Caco-2 (cell line): ENCODE measurements at regions not wholly inside any gene's neighbourhood (a gene's known extent, or its start where the extent isn't known, plus 50 kb on each side); places are given as distances from the start of the nearest gene placed in this dataset.

ENCODE experiments used
- BruUV-seq: library from RNA; stranded (reverse); fragments of 400-500 nt; replicated peaks from 2 replicates; lab custom pipeline; 2021; lab: Mats Ljungman, UMichigan
- CTCF ChIA-PET: fragments of 300-600 bp; sonication (Branson Sonifier 250); formaldehyde crosslinking; loops from one replicate; lab custom pipeline; 2022; ENCODE audit warnings: antibody characterized with exemption; lab: Charles Lee
- POLR2A ChIA-PET: fragments of 300-600 bp; sonication (Branson Sonifier 250); formaldehyde crosslinking; loops from one replicate; lab custom pipeline; 2022; ENCODE audit warnings: antibody characterized with exemption; lab: Charles Lee
- DNase-seq, 2 experiments: peaks; one replicate each; pipeline versions ENCODE4 v3.0.0 to v3.0.0-alpha.2; 2020 to 2022
- H3K27me3 ChIP-seq: replicated peaks from 2 replicates; pipeline ENCODE4 v1.6.0; 2011; ENCODE audit warnings: low read length; ENCODE audit not compliant: control insufficient read depth, insufficient read depth
- H3K36me3 ChIP-seq: 2 replicates; pipeline ENCODE4 v1.5.1; 2011; ENCODE audit warnings: low read length; ENCODE audit not compliant: control insufficient read depth, insufficient read depth
- H3K4me1 ChIP-seq: fragments of 250-450 bp; sonication (Bioruptor Pico); 2 replicates; pipeline ENCODE4 v1.5.1; 2020; ENCODE audit warnings: mild to moderate bottlenecking
- H3K4me3 ChIP-seq: 2 replicates; pipeline ENCODE4 v1.5.1; 2011; ENCODE audit warnings: low read depth, mild to moderate bottlenecking, control low read depth, low read length
- H3K9me3 ChIP-seq: fragments of 250-450 bp; sonication (Bioruptor Pico); 2 replicates; pipeline ENCODE4 v1.5.1; 2020; ENCODE audit warnings: mild to moderate bottlenecking, moderate library complexity
- H3K27ac Mint-ChIP-seq: one replicate; pipeline ENCODE4 v1.8.0; 2022; ENCODE audit warnings: mixed read lengths; ENCODE audit not compliant: unreplicated experiment
- H3K27me3 Mint-ChIP-seq: one replicate; pipeline ENCODE4 v1.8.0; 2022; ENCODE audit warnings: mixed read lengths; ENCODE audit not compliant: insufficient read depth, unreplicated experiment
- H3K36me3 Mint-ChIP-seq: one replicate; pipeline ENCODE4 v1.8.0; 2022; ENCODE audit warnings: mild to moderate bottlenecking, mixed read lengths; ENCODE audit not compliant: insufficient read depth, unreplicated experiment
- H3K4me1 Mint-ChIP-seq: one replicate; pipeline ENCODE4 v1.8.0; 2022; ENCODE audit warnings: low read depth, mixed read lengths; ENCODE audit not compliant: unreplicated experiment
- H3K4me3 Mint-ChIP-seq: one replicate; pipeline ENCODE4 v1.8.0; 2022; ENCODE audit warnings: mild to moderate bottlenecking, moderate library complexity, mixed read lengths; ENCODE audit not compliant: unreplicated experiment
- H3K9me3 Mint-ChIP-seq: one replicate; pipeline ENCODE4 v1.8.0; 2022; ENCODE audit warnings: mixed read lengths; ENCODE audit not compliant: unreplicated experiment
- intact Hi-C: fragments of 100-400 bp; cut with micrococcal nuclease; formaldehyde crosslinking; loops from one replicate; pipeline ENCODE4 v1.10.0; 2022; ENCODE audit not compliant: unreplicated experiment
- TF ChIP-seq, protein P1 (sequence below), 2 experiments: fragments of 200-600 bp in 1 of 2; IDR thresholded peaks; 1 replicate in 1 of 2; 2 replicates in 1 of 2; pipeline versions ENCODE4 v1.5.1 to v1.8.0; 2011 to 2022; ENCODE audit warnings: antibody characterized with exemption in 1 of 2, control low read depth in 1 of 2, inconsistent platforms in 1 of 2, low read depth in 1 of 2, low read length in 1 of 2, mild to moderate bottlenecking in 1 of 2, moderate library complexity in 1 of 2; ENCODE audit not compliant: insufficient read depth in 1 of 2, severe bottlenecking in 1 of 2, unreplicated experiment in 1 of 2

DNA sequence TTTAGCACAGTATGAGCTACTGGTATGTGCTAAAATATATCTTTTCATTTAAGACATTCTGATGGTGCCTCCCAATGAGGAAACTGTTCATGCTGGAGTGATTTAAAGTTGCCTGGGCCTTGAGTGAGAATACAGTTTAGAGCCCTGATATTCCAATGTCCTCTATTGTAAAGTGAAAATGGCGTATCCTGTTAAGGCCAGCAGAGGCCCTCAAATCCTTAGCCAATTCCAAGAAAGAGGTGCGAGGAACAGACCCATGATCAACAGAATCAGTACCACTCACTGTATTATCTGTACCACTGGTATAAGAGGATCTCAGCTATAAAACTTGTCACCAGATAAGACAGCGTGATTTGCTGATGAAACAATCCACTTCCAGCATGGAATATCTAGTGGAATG is 273.1 kb upstream of the SLITRK5 start:
- Histone ChIP-seq H3K4me1 (no peaks in the 10 kb centered on the region), H3K4me3 (no peak overlapping the region), H3K27me3 (no peaks in the 10 kb centered on the region), H3K9me3 (no peaks in the 10 kb centered on the region), H3K36me3 (no peaks in the 10 kb centered on the region)
- Mint-ChIP-seq H3K36me3 (no peaks in the 10 kb centered on the region), H3K27me3 (no peaks in the 10 kb centered on the region), H3K4me3 (no peak overlapping the region), H3K4me1 (no peaks in the 10 kb centered on the region), H3K9me3 (no peaks in the 10 kb centered on the region), H3K27ac (no peak overlapping the region)
- ChIA-PET POLR2A (no interaction called here), CTCF (no interaction called here)
- intact Hi-C loops = loop anchor here (5.0 kb wide), 1 partner anchor 269 kb away; no protein-coding TSS in a partner anchor
- TF ChIP-seq, protein P1, sequence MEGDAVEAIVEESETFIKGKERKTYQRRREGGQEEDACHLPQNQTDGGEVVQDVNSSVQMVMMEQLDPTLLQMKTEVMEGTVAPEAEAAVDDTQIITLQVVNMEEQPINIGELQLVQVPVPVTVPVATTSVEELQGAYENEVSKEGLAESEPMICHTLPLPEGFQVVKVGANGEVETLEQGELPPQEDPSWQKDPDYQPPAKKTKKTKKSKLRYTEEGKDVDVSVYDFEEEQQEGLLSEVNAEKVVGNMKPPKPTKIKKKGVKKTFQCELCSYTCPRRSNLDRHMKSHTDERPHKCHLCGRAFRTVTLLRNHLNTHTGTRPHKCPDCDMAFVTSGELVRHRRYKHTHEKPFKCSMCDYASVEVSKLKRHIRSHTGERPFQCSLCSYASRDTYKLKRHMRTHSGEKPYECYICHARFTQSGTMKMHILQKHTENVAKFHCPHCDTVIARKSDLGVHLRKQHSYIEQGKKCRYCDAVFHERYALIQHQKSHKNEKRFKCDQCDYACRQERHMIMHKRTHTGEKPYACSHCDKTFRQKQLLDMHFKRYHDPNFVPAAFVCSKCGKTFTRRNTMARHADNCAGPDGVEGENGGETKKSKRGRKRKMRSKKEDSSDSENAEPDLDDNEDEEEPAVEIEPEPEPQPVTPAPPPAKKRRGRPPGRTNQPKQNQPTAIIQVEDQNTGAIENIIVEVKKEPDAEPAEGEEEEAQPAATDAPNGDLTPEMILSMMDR (IDR thresholded peaks at IDR 0.05; ENCODE audit: insufficient read depth in 1 of 2, low read depth in 1 of 2, low read length in 1 of 2, severe bottlenecking in 1 of 2, unreplicated experiment in 1 of 2) = no peak
- no TSS peak for BruUV-seq
- no peak for DNase-seq

GRCh38 chr13:87403748-87404432 is 267.3 kb upstream of the SLITRK5 start:
- no peaks in the 10 kb centered on the region for H3K9me3 Mint-ChIP-seq
- Histone ChIP-seq H3K9me3 (no peaks in the 10 kb centered on the region), H3K4me1 (no peaks in the 10 kb centered on the region), H3K27me3 (no peaks in the 10 kb centered on the region), H3K4me3 (no peak overlapping the region), H3K36me3 (no peaks in the 10 kb centered on the region)
- no peaks in the 10 kb centered on the region for H3K4me1 Mint-ChIP-seq
- no peaks in the 10 kb centered on the region for H3K36me3 Mint-ChIP-seq
- TF ChIP-seq, protein P1 (IDR thresholded peaks at IDR 0.05; ENCODE audit: insufficient read depth in 1 of 2, low read depth in 1 of 2, low read length in 1 of 2, severe bottlenecking in 1 of 2, unreplicated experiment in 1 of 2) = no peak
- no TSS peak for BruUV-seq
- no peak overlapping the region for H3K4me3 Mint-ChIP-seq
- ChIA-PET POLR2A (no interaction called here), CTCF (no interaction called here)
- DNase-seq = no peak
- intact Hi-C loops = no loop called here
- H3K27me3 Mint-ChIP-seq = no peaks in the 10 kb centered on the region
- no peak overlapping the region for H3K27ac Mint-ChIP-seq

GRCh38 chr13:87426742-87427141 is 244.4 kb upstream of the SLITRK5 start:
- ChIA-PET POLR2A (no interaction called here), CTCF (no interaction called here)
- no peak for DNase-seq
- Histone ChIP-seq H3K4me3 (no peak overlapping the region), H3K4me1 (no peaks in the 10 kb centered on the region), H3K27me3 (no peaks in the 10 kb centered on the region), H3K9me3 (no peaks in the 10 kb centered on the region), H3K36me3 (no peaks in the 10 kb centered on the region)
- Mint-ChIP-seq H3K36me3 (no peaks in the 10 kb centered on the region), H3K4me3 (no peak overlapping the region), H3K9me3 (no peaks in the 10 kb centered on the region), H3K4me1 (no peaks in the 10 kb centered on the region), H3K27me3 (no peaks in the 10 kb centered on the region), H3K27ac (no peak overlapping the region)
- TF ChIP-seq, protein P1 (IDR thresholded peaks at IDR 0.05; ENCODE audit: insufficient read depth in 1 of 2, low read depth in 1 of 2, low read length in 1 of 2, severe bottlenecking in 1 of 2, unreplicated experiment in 1 of 2) = no peak
- no TSS peak for BruUV-seq
- intact Hi-C loops = no loop called here
